HTERT RPE-1 (cell line): ENCODE measurements at regions not wholly inside any gene's neighbourhood (a gene's known extent, or its start where the extent isn't known, plus 50 kb on each side); places are given as distances from the start of the nearest gene placed in this dataset.

ENCODE experiments used
- in situ Hi-C: fragments of 300-500 bp; cut with MboI; formaldehyde crosslinking; loops from 4 replicates; pipeline ENCODE4 v1.14.3; 2020; ENCODE audit warnings: low sequenced_read_pairs

DNA sequence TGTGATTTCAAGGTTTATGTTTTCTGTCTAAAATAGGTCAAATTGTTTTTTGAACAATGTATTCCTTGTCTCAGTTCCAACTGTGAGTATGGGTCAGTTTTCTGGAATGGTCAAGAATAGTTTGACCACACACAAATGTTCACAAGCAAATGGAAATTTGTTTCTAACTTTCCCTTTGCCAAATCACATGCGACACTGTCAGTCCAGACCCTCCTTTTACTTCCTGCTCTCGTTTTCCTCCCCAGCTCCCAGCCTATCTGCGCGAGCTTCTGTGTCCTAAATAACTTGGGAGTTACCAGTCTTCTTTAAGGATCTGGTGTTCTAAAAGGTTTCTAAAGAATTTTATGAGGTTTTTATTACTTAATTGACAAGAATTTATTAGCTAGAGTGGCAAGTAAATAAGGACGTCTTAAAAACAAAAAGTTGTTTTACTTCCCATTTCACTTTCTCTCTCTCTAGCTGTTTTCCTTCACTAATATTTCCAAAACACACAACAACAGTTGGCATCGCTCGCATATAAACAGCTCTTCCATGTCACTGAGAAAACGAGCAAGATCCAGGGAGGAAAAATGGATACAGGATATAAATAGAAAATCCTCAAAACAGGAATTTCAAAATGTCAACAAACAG is 266.1 kb upstream of the KLF6 start:
- in situ Hi-C loops = no loop called here

DNA sequence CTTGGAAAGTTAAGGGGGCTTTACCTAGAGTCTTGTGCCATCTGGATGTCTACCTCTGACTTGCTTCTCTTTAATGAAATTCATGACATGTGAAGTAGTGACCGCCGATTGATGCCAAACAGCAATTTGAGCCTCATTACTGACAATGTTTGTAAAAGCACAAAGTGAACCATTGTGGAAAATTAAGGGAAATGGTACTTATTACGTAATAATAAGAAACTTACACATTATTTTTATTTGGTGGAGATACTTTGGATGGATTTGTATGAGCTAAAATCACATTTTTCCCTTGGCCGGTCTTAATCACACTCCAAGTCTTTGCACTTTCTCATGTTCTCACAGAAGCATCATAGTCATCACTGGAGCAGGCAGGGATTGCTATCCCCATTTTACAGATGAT is 265.1 kb upstream of the KLF6 start:
- in situ Hi-C loops = no loop called here

DNA sequence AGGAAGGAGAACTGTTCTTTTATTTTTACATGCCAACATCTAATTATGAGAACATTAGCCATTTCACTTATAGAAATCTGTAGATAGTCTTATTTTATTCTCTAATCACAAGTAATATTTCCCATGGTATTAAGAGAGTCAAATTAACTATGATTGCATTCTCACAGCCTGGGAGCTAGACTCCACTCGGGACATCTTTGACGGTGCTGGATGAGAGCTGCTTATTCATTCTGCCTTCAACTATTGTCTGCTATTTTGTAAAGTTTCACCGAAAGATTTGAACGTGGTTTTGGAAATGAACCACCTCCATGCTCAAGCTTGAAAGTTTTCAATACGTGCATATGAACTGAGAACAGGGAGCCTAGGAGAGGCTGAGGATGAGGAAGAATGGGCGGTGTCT is 264.3 kb upstream of the KLF6 start:
- in situ Hi-C loops = no loop called here

DNA sequence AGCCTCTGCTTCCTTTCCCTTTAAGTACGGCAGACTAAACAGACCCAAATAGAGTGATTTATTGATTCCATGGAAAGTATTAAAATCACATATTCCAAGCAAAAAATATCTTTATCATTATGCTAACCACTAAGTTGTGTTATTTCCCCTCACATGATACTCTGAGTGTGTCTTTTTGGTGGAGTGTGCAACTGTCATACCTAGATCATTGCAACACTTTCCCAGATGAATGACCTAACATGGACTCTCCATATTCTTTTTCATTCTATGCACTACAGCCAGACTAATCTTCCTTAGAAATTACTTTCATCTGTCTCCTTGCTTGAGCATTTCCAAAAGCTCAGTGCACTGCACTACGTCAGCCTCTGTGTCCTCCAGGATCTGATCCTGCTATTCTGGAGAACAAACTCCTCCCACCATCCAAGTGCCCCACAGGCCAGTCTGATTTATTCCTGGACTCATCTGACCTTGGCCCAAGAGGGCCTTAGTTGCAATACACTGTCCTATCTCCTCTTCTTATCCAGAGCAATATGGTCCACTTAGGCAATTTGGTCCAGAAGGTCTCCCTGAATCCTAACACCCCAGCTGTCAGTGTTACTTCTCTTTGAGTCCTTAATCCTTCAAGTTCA is 263.3 kb upstream of the KLF6 start:
- in situ Hi-C loops = no loop called here

DNA sequence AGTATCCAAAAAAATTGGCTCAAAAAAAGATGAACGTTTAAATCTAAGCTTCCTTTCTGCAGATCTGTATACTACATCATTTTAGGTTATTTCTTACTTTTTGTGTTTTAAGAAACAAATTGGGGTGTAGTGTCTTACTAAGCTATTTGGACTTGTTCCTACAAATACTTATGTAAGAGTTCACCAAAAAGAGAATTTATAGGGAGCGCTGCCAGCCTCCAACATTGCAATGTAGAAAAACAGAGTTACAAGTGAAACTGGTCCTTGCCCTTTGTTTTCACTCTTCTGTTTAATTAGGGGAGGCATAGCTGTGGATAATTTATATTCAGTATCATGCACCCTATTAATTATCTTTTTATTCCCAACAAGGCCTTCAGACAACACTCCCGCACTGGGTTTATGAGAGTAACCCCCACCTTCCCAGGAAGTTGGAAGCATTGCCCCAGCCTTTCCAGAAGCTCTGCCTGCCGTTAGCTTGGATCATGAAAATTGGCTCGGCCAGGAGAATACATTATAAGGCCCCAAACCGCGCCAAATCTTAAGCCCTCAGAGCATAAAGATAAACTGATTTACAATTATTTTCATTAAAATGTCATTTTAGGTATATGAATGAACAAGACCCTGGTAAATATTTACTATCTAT is 261.8 kb upstream of the KLF6 start:
- in situ Hi-C loops = no loop called here

DNA sequence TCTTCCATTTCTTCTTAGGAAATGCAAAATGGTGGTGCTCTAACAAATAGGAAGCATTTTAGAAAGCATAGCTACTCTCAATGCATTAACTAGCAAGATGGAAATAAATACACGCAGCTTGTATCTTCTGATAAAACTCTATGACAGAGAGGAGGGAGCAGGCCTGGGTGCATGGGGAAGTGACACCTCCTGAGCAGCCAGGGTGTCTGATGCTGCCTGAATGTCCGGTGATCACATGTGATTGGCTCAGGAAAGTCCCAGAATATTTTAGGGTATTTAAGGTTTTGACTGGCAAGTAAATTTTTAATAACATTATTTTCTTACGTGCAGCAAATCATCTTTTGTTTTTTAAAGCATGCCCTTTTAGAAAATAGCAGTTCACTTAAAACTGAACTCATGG is 261.0 kb upstream of the KLF6 start:
- in situ Hi-C loops = no loop called here

DNA sequence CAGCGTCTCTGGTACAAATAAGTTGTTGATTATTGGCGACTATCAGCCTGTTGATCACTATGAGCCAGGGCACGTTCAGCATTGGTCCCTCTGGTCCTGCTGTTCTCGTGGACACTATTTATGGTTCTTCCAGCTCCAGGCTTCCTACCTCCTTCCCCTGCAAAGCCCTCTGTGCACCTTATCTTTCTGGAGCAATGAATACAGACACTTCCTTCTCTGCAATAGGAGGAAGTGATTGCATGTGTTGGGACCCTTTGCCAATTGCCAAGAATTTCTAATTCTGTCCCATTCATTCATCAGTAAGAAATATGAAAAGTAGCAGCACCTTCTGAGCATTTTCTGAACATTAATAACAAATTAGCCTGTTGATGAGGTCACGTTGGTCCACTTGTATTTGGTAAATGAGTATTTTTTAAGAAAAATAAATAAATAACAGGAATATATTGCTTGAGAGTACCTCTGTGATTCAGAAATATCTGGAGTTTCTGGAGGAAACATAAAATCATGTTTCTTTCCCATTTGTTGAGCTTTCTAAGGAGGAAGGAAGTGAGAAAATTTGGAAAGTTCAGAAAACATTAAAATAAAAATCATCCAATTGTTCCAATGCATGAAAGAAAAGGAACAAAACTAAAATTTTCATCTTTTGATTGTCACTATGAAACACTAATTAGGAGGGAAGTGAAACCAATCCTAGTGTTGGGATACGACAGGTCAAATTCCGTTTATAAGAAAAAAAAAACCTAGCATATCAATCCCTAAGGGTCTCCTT is 259.1 kb upstream of the KLF6 start:
- in situ Hi-C loops = no loop called here

DNA sequence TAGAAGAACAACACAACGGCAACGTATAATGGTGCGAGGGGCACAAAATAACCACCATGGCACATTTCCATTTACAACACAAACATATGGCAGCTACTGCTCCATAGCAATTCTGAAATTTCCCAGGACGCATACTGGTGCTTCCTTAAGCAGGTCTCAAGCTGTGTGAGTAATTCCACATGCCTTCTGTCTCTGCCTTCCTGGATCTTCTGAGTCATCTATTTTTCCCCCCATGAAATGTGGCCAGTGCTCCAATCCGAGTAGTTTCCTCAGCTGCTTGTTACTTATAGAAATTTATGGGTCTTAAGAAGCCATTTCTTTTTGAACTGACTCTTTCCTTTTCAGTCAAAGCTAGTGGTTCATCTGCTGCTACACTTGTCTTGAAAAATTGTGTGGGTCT is 256.6 kb upstream of the KLF6 start:
- in situ Hi-C loops = no loop called here

DNA sequence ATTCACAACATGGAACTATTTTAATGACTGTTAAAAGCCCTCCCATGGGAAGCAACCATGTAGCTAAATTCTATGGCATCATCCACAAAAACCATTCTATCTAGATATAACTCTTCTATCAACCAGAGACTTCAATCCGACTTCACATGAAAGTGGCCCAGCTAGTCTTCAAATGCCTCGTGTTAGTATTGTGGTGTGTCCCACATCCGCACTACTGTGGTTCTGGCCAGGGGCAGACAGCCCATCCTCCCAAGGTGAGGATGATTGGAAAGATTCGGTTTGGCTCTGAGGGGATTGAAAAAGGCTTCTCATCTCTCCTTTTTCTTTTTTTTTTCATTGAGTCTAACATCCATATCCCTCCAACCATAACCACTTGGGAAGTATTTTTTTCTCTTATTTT is 253.0 kb upstream of the KLF6 start:
- in situ Hi-C loops = no loop called here

DNA sequence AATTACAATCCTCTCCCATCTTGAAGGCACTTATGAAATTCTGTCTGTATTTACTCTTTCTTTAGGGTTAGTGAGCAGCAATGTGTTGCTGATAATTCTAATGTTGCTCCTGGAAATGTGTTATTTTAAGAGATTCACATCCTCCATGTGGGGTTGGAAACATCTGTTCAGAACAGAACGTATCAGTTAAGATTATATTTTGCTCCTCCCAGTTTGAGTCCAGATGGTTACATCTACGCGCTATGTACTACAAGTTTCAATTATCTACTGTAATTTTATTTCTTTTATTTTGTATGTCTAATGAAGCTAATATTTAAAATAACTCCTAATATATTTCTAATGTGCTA is 250.6 kb upstream of the KLF6 start:
- in situ Hi-C loops = no loop called here

DNA sequence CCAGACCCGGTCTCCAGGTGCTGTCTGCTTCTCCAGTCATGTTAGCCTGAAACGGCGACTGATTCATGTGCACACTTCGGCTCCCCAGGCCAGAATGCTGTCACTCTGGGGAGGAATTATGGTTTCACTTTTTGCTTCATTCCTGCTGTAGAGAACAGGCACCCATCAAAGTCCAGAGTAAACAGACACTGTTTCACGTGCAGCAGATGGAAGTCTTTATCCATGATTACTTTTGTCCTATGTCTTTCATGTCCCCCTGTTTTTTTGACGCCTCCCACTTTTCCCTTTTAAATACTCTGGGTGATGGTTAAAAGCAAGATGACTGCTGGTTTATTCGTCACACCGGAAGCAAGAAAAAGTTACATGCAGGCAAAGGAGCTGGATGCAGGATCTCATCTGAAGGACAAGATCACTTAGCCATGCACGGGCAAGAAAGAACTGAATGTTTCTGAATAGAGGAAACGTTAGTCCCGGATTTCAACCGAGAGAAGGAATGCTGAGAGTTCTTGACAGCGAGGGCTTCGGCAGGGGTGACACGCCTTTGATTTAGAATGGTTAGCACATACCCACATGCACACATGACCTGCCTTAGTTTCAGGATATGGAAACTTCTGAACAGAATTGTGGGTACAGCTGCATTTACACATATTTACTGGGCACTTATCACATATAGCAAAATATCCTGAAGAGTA is 250.0 kb upstream of the KLF6 start:
- in situ Hi-C loops = no loop called here

DNA sequence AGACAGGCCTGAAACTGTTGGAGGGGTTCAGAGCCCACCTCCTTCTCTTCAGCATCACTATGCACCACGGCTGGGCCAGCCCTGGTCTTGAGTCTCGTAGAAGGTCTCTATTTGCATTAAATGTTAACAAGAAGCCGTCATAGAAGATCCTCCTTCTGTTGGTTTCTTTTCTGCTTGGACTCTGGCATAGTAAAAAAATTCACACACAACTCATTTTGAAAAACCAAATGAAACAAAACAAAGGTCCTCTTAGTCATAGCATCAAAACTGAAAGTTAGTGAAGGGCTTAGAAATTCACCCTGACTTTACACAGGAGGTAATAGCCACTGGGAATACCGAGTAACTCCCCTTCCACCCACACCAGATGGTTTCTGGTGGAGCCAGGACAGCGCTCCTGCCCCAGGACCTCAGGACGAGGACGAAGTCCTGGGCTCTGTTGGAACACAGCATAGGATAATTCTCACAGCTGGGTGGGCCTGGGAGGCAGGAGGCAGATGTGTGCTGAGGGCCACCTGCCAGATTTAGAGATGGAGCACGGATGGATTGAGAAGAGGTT is 248.4 kb upstream of the KLF6 start:
- in situ Hi-C loops = no loop called here

DNA sequence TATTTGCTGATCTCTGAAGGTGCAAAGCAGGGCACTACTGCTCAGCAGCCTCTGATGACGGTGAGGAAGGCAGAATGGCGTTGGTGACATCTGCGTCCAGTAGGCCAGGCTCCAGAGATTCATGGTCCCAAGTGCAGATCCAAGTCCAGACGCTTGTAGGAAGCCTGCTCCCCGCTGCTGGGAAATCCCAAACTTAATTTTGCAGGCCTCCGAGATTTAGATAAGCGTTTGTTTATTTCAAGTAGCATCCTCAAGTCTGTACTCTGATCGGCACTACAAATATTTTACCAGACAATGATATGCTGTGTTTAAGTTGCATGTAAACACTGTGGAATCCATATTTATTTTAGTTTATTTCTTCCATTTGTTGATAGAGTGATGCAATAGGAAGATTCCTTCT is 244.9 kb upstream of the KLF6 start:
- in situ Hi-C loops = no loop called here

DNA sequence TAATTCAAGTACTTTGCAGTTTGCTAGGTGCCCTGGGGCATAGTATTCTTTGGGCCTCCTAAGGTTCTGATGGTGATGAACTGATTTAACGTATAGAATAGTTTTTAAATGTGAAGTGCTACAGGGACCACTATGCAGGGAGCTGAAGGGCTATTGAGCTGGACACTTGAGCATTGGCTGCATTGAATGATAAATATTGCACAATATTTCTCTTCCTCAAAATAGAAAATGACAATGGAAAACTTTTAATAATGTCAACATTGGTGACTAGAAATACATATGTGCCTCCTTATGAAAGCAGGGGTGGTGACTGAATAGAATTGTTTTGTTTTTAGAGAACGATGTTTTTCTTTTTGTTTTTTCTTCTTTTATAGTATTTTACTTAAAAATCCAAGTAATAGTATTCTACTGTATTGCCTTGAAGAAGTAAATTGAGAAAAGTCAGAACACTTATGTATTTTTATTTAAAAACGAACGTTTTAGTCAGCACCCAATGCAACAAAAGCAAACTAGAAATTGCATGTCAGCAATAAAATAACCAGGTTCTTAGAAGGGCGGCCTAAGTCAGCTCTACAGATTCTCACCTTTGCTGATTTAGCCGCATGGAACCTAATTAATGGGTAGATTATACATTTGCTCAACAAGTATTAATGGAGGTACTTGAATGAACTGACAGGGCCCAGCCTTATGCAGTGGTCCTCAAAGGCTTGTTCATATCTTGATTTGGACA is 244.0 kb upstream of the KLF6 start:
- in situ Hi-C loops = no loop called here

DNA sequence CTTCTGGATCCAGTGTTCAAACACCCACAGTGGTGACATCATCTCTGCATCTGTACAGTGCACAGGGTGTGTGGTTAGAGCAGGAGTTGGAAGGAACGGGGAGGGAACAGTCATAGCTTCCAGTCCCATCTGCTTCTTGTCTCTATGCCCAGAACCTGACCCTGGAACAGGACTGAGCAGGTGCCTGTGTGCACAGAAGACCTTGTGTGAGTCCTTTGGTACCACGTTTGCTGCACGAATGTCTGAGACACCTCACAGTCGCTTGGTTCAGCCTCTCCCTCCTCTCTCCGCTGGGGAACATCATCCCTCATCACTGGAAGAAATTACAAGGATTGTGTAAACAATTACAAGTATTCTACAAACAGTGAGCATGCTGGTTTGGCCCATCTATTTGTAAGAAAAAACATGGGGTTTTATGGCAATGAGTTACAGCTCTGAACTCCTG is 243.0 kb upstream of the KLF6 start:
- in situ Hi-C loops = no loop called here

DNA sequence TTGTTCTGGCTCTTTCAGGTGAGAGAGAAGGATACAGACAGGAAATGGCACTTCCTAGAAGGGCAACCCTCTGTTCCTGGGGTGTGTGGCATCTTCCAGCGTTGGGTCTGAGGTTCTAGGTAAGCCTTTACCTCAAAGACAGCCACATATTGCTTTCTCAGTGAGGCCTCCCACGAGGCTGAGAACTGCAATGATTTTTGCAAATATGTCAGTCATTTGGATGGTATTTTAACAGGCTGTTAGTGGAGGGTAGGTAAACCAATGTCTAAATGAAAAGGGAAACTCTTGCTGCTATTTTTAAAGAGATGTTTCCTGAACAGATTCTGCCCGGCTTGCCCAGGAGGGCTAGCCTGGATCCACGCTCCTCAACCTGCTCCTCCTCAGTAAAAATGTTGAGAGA is 240.3 kb upstream of the KLF6 start:
- in situ Hi-C loops = no loop called here

DNA sequence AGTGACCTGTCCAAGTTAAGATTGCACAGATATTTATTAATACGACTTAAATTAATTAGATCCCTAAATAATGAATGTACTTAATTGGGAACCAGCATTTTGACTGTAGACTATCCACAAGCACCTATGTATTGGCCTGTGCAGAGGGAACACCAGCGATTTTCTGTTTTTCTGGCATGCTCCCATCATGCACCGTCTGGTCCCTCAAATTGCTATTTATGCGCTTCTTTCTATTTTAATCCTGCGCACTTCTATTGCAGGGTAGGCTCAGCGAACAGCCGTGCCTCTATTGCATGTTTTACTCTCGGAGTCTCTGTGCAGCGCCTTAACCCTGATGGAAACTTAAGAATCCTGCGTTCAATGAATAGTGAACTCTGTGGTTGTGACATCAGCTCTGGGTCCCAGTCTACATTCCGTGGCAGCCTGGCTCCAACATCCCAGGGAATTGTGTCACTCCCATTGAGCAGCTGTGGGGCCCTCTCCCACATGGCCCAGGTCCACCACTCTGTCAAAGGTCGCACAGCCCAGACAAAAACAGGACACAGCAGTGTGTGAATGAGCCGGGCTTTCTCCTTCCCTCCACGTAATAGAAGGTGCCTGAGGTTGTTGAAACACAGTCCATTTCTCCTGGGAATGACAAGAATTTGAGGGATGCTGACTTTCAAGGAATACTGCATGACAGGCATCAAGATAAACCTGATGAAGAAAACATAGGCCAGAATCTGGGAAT is 239.7 kb upstream of the KLF6 start:
- in situ Hi-C loops = no loop called here

DNA sequence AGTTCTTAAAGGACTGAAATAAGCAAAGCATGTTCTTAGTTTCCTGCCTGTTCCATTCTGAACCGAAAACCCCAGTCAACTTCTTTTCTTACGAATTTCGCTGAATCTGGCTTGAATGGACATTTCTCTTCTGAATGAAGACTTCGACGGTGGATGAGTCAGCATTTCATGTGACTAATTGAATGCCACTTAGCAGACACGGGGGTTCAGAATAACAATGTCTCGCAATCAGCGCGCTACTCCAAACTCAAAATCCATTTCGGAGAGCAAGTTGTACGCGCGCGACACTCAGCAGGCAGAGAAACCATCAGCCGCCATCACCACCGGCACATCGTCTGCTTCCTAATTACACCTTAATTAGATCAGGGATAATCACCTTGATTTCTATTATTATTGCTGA is 239.0 kb upstream of the KLF6 start:
- in situ Hi-C loops = no loop called here

DNA sequence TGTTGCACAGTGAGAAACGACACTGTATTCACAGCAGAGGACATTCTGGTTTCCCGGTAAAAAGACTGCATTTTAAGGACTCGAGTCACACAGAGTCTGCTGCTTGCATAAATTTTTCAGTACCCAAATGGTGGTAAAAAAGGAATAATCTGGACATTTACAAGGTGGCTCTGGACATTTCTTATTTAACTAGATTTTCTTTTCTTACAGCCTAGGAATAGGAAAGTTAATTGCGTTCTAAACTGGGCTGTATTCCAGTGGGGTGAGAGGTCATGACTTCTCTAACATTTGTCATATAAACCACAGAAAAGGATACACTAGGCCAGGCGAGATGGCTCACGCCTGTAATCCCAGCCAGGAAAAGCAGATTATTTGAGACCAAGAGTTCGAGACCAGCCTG is 237.5 kb upstream of the KLF6 start:
- in situ Hi-C loops = no loop called here

DNA sequence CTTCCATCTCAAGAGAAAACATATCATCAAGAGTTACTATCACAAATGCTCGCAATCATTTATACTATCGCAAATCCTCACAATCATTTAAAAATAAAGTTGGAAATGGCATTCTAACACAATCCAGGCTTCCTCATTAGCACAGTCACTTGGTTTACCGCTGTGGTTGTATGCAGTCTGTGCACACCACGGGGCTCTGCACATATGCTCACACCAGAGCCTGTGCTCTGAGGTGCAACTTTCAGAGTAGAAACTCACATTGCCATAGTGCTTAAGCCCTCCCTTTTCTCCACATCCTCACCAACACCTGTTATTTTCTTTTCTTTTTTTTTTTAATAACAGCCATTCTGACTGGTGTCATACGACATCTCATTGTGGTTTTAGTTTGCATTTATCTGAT is 235.6 kb upstream of the KLF6 start:
- in situ Hi-C loops = no loop called here
